H1 (cell line): ENCODE measurements at regions not wholly inside any gene's neighbourhood (a gene's known extent, or its start where the extent isn't known, plus 50 kb on each side); places are given as distances from the start of the nearest gene placed in this dataset.
A peak's percentile ranks its signal among the peaks of the same experiment; 100 is the strongest.

Experiments used
- CTCF ChIA-PET: fragments of 300-600 bp; sonication (Branson Sonifier 250); formaldehyde crosslinking; loops from one replicate; lab custom pipeline; 2021; ENCODE audit not compliant: partially characterized antibody; lab: Charles Lee
- POLR2A ChIA-PET: fragments of 300-600 bp; sonication (Branson Sonifier 250); formaldehyde crosslinking; loops from one replicate; lab custom pipeline; 2021; ENCODE audit warnings: inconsistent platforms; ENCODE audit not compliant: partially characterized antibody; lab: Charles Lee
- DNase-seq, 2 experiments: peaks; one replicate each; pipeline versions ENCODE4 v3.0.0 to v3.0.0-alpha.2; 2010 to 2022; ENCODE audit warnings: low spot score in 2 of 2, low read depth in 1 of 2, mixed read lengths in 1 of 2
- FAIRE-seq: peaks from 2 replicates; lab custom pipeline; 2011; peaks lifted over from hg19 to GRCh38; lab: Jason Lieb, UNC
- H2AFZ ChIP-seq: 2 replicates; pipeline ENCODE4 v1.8.1; 2012; ENCODE audit warnings: low read length, inconsistent platforms
- H2AK5ac ChIP-seq: 2 replicates; pipeline ENCODE4 v1.6.1; 2013; ENCODE audit warnings: low read depth, low read length
- H2BK120ac ChIP-seq: replicated peaks from 2 replicates; pipeline ENCODE3; 2013; ENCODE audit warnings: low read depth, low read length, inconsistent platforms
- H2BK12ac ChIP-seq: 2 replicates; pipeline ENCODE4 v1.6.1; 2013; ENCODE audit warnings: low read depth, low read length
- H2BK15ac ChIP-seq: 2 replicates; pipeline ENCODE4 v1.6.1; 2013; ENCODE audit warnings: low read length
- H2BK20ac ChIP-seq: 2 replicates; pipeline ENCODE4 v1.6.1; 2013; ENCODE audit warnings: low read length
- H2BK5ac ChIP-seq: 2 replicates; pipeline ENCODE4 v1.6.1; 2013; ENCODE audit warnings: low read depth, low read length
- H3K14ac ChIP-seq: 2 replicates; pipeline ENCODE4 v1.6.1; 2013; ENCODE audit warnings: inconsistent platforms; ENCODE audit not compliant: insufficient read length
- H3K18ac ChIP-seq: 2 replicates; pipeline ENCODE4 v1.6.1; 2013; ENCODE audit warnings: low read length; ENCODE audit errors: extremely low read depth
- H3K23ac ChIP-seq: 2 replicates; pipeline ENCODE4 v1.6.1; 2013; ENCODE audit warnings: inconsistent platforms; ENCODE audit not compliant: insufficient read length
- H3K23me2 ChIP-seq: 2 replicates; pipeline ENCODE4 v1.6.1; 2013; ENCODE audit warnings: low read depth, low read length
- H3K27ac ChIP-seq: 2 replicates; pipeline ENCODE4 v1.6.1; 2011; ENCODE audit warnings: low read depth, low read length, inconsistent platforms
- H3K27me3 ChIP-seq, 4 experiments: replicated peaks in 1 of 4; 1 replicate in 1 of 4; 2 replicates in 3 of 4; pipeline versions ENCODE4 v1.6.1 to v1.8.1; 2011 to 2013; ENCODE audit warnings: low read length in 3 of 4, mild to moderate bottlenecking in 3 of 4, inconsistent platforms in 2 of 4, mixed read lengths in 2 of 4, moderate library complexity in 1 of 4; ENCODE audit not compliant: control insufficient read depth in 3 of 4, insufficient read depth in 3 of 4; ENCODE audit errors: extremely low read depth in 1 of 4
- H3K36me3 ChIP-seq, 4 experiments: 2 replicates each; pipeline versions ENCODE4 v1.6.1 to v1.8.1; 2011 to 2013; ENCODE audit warnings: mild to moderate bottlenecking in 4 of 4, low read length in 3 of 4, moderate library complexity in 2 of 4, control low read depth in 1 of 4, inconsistent platforms in 1 of 4; ENCODE audit not compliant: insufficient read depth in 4 of 4, control insufficient read depth in 2 of 4
- H3K4ac ChIP-seq: replicated peaks from 2 replicates; pipeline ENCODE3; 2013; ENCODE audit warnings: low read length, low read depth, mixed read lengths, inconsistent platforms; ENCODE audit not compliant: insufficient read length
- H3K4me1 ChIP-seq, 4 experiments: replicated peaks in 1 of 4; 1 replicate in 1 of 4; 2 replicates in 3 of 4; pipeline versions ENCODE4 v1.6.1 to v1.8.1; 2011 to 2013; ENCODE audit warnings: low read length in 3 of 4, inconsistent platforms in 2 of 4, mixed read lengths in 1 of 4; ENCODE audit not compliant: insufficient read depth in 4 of 4, control insufficient read depth in 3 of 4
- H3K4me2 ChIP-seq, 2 experiments: 2 replicates each; pipeline versions ENCODE4 v1.6.1 to v1.8.1; 2011 to 2013; ENCODE audit warnings: low read depth in 2 of 2, low read length in 2 of 2, control low read depth in 1 of 2, inconsistent platforms in 1 of 2, mild to moderate bottlenecking in 1 of 2; ENCODE audit not compliant: insufficient read depth in 1 of 2
- H3K4me3 ChIP-seq, 4 experiments: fragments of 200-600, 300-600 bp in 1 of 4; sonication (generic), shearing (Covaris generic), sonication (Bioruptor Twin) in 1 of 4; 2 replicates each; pipeline versions ENCODE4 v1.5.1 to v1.8.1; 2011 to 2016; ENCODE audit warnings: low read length in 4 of 4, low read depth in 3 of 4, control low read depth in 2 of 4, inconsistent platforms in 2 of 4, mild to moderate bottlenecking in 2 of 4, mixed read lengths in 1 of 4, moderate library complexity in 1 of 4; ENCODE audit not compliant: insufficient read depth in 2 of 4; ENCODE audit errors: extremely low read depth in 1 of 4
- H3K56ac ChIP-seq: replicated peaks from 2 replicates; pipeline ENCODE3; 2013; ENCODE audit warnings: low read depth, mild to moderate bottlenecking, mixed read lengths, low read length, inconsistent platforms; ENCODE audit not compliant: insufficient read length
- H3K79me1 ChIP-seq: 2 replicates; pipeline ENCODE4 v1.6.1; 2013; ENCODE audit warnings: low read depth, low read length, control low read depth
- H3K79me2 ChIP-seq, 2 experiments: 2 replicates each; pipeline versions ENCODE4 v1.6.1 to v1.8.1; 2012 to 2013; ENCODE audit warnings: low read length in 2 of 2, mild to moderate bottlenecking in 2 of 2, inconsistent platforms in 1 of 2; ENCODE audit not compliant: insufficient read depth in 2 of 2, control insufficient read depth in 1 of 2
- H3K9ac ChIP-seq, 4 experiments: replicated peaks in 1 of 4; 1 replicate in 1 of 4; 2 replicates in 3 of 4; pipeline versions ENCODE4 v1.6.1 to v1.8.1; 2011 to 2013; ENCODE audit warnings: low read depth in 3 of 4, low read length in 3 of 4, control low read depth in 2 of 4, mild to moderate bottlenecking in 2 of 4, moderate library complexity in 2 of 4, inconsistent platforms in 1 of 4; ENCODE audit errors: extremely low read depth in 1 of 4
- H3K9me3 ChIP-seq, 2 experiments: 2 replicates each; pipeline versions ENCODE4 v1.6.1 to v1.8.1; 2012 to 2013; ENCODE audit warnings: mild to moderate bottlenecking in 2 of 2, moderate library complexity in 2 of 2, control low read depth in 1 of 2, inconsistent platforms in 1 of 2, low read depth in 1 of 2, low read length in 1 of 2, mixed read lengths in 1 of 2; ENCODE audit not compliant: insufficient read depth in 2 of 2
- H4K20me1 ChIP-seq, 2 experiments: replicated peaks in 1 of 2; 2 replicates each; pipeline versions ENCODE3 to v1.8.1; 2011 to 2013; ENCODE audit warnings: inconsistent platforms in 2 of 2, low read length in 2 of 2, mild to moderate bottlenecking in 1 of 2; ENCODE audit not compliant: insufficient read depth in 2 of 2, control insufficient read depth in 1 of 2
- H4K5ac ChIP-seq: 2 replicates; pipeline ENCODE4 v1.6.1; 2013; ENCODE audit warnings: low read length, low read depth, mixed read lengths, inconsistent platforms; ENCODE audit not compliant: insufficient read length
- H4K8ac ChIP-seq: 2 replicates; pipeline ENCODE4 v1.8.0; 2013; ENCODE audit warnings: mild to moderate bottlenecking, moderate library complexity, low read length, inconsistent platforms; ENCODE audit not compliant: insufficient read depth; ENCODE audit errors: extremely low read depth
- H4K91ac ChIP-seq: replicated peaks from 2 replicates; pipeline ENCODE3; 2013; ENCODE audit warnings: low read length, mixed read lengths, inconsistent platforms; ENCODE audit not compliant: insufficient read length
- ASH2L ChIP-seq: fragments of 200-600, 300-600 bp; sonication (generic); IDR thresholded peaks from one replicate; pipeline ENCODE4 v1.7.1; 2017; ENCODE audit warnings: low read length
- BACH1 ChIP-seq: IDR thresholded peaks from 2 replicates; pipeline ENCODE4 v1.6.1; 2012; ENCODE audit warnings: low read length, improper control_type of control experiment
- BCL11A ChIP-seq, 2 experiments: IDR thresholded peaks; one replicate each; pipeline ENCODE4 v1.6.1; 2011; ENCODE audit warnings: low read depth in 2 of 2, low read length in 2 of 2, mild to moderate bottlenecking in 2 of 2
- CHD2 ChIP-seq: IDR thresholded peaks from 2 replicates; pipeline ENCODE4 v1.6.1; 2012; ENCODE audit warnings: low read length, improper control_type of control experiment
- EZH2 ChIP-seq: fragments of 200-600 bp; sonication (generic); IDR thresholded peaks from 2 replicates; pipeline ENCODE4 v1.7.1; 2012; ENCODE audit warnings: low read depth, mild to moderate bottlenecking, moderate library complexity, low read length, inconsistent platforms; ENCODE audit not compliant: severe bottlenecking
- FOSL1 ChIP-seq: IDR thresholded peaks from 2 replicates; pipeline ENCODE4 v1.6.1; 2011; ENCODE audit warnings: mild to moderate bottlenecking, low read depth, low read length, moderate library complexity; ENCODE audit not compliant: insufficient read depth
- HDAC6 ChIP-seq: IDR thresholded peaks from one replicate; pipeline ENCODE4 v1.7.1; 2012; ENCODE audit warnings: low read depth, mild to moderate bottlenecking, inconsistent platforms, low read length, moderate library complexity
- NANOG ChIP-seq: IDR thresholded peaks from 2 replicates; pipeline ENCODE4 v1.6.1; 2011; ENCODE audit warnings: low read length, low read depth, mild to moderate bottlenecking, inconsistent platforms; ENCODE audit not compliant: insufficient read depth, poor library complexity, severe bottlenecking
- POLR2A ChIP-seq, 2 experiments: IDR thresholded peaks; 1 replicate in 1 of 2; 2 replicates in 1 of 2; pipeline ENCODE4 v1.6.1; 2011; ENCODE audit warnings: low read depth in 2 of 2, low read length in 2 of 2, mild to moderate bottlenecking in 2 of 2; ENCODE audit errors: control extremely low read depth in 1 of 2
- SP1 ChIP-seq: IDR thresholded peaks from 2 replicates; pipeline ENCODE4 v1.6.1; 2011; ENCODE audit warnings: low read depth, low read length
- SP2 ChIP-seq: IDR thresholded peaks from 2 replicates; pipeline ENCODE4 v1.6.1; 2012; ENCODE audit warnings: mild to moderate bottlenecking, low read length, inconsistent platforms
- TAF1 ChIP-seq: IDR thresholded peaks from 2 replicates; pipeline ENCODE4 v1.6.1; 2011; ENCODE audit warnings: mild to moderate bottlenecking, low read depth, low read length
- TAF7 ChIP-seq: optimal IDR thresholded peaks from 2 replicates; pipeline ENCODE3; 2011; ENCODE audit warnings: low read depth, mild to moderate bottlenecking, inconsistent platforms, low read length, moderate library complexity, borderline replicate concordance
- YY1 ChIP-seq: IDR thresholded peaks from 2 replicates; pipeline ENCODE4 v1.6.1; 2011; ENCODE audit warnings: low read depth, mild to moderate bottlenecking, low read length
- ZNF274 ChIP-seq: IDR thresholded peaks from 2 replicates; pipeline ENCODE4 v1.7.0; 2012; ENCODE audit warnings: low read length, borderline replicate concordance; ENCODE audit errors: extremely low read depth
- WGBS, 2 experiments: shearing (Covaris generic) in 1 of 2; methylation state at CpG; one replicate each; pipeline versions ENCODE4 v1.1.6 to v1.1.7; 2013 to 2015; ENCODE audit warnings: low lambda C conversion rate in 2 of 2, mixed read lengths in 2 of 2, inconsistent platforms in 1 of 2, low coverage in 1 of 2, missing lambda C conversion rate in 1 of 2; ENCODE audit not compliant: insufficient replicate concordance in 2 of 2, insufficient coverage in 1 of 2, insufficient read length in 1 of 2; ENCODE audit errors: extremely low coverage in 1 of 2, missing lambda C conversion rate in 1 of 2; 5-methylcytosine and 5-hydroxymethylcytosine counted together
- TF ChIP-seq, protein P1 (sequence below): IDR thresholded peaks from 2 replicates; pipeline ENCODE4 v1.6.1; 2012; ENCODE audit warnings: inconsistent platforms

GRCh38 chr18:78565240-78565639 is 414.4 kb upstream of the SALL3 start:
- Histone ChIP-seq H3K4me2 (no peak overlapping the region), H3K27ac (no peak overlapping the region), H2AFZ (no peak overlapping the region), H3K79me1 (no peaks in the 10 kb centered on the region), H2BK120ac (peak overlapping the region; percentile 31), H3K56ac (no peak overlapping the region), H3K9ac (no peak overlapping the region; a peak in 1 of 7 replicates), H4K8ac (no peak overlapping the region), H2AK5ac (peak overlapping the region; percentile 96), H2BK12ac (peak overlapping the region; percentile 75; the same call in 1 of the 2 replicates), H4K5ac (no peak overlapping the region), H3K9me3 (no peaks in the 10 kb centered on the region), H3K36me3 (no peaks in the 10 kb centered on the region), H3K4me3 (no peak overlapping the region), H4K91ac (peak overlapping the region; percentile 65), H2BK20ac (0 out of 2 replicates have a peak overlapping the region, but pooled peaks have one; percentile 69), H3K4me1 (no peaks in the 10 kb centered on the region), H3K23ac (peak overlapping the region; percentile 55), H3K27me3 (no peaks in the 10 kb centered on the region), H3K18ac (no peak overlapping the region; the same call in 1 of the 2 replicates), H4K20me1 (peaks cover 0 to 5% of the 10 kb centered on the region in 2 experiments), H3K14ac (no peak overlapping the region), H3K4ac (no peak overlapping the region), H3K23me2 (peaks cover 5% of the 10 kb centered on the region; the same call in 1 of the 2 replicates), H3K79me2 (no peaks in the 10 kb centered on the region), H2BK5ac (peak overlapping the region; percentile 89), H2BK15ac (peak overlapping the region; percentile 20)
- 92% methylated on average over 5 of the region's 5 CpGs; no CpG with 5 or more reads in 1 of the 2 experiments for WGBS, 2 experiments
- no peak for TF ChIP-seq SP1
- no peak for TF ChIP-seq SP2
- TF ChIP-seq CHD2 = no peak
- no peak for TF ChIP-seq FOSL1
- TF ChIP-seq BCL11A (IDR thresholded peaks at IDR 0.05; ENCODE audit: low read depth in 2 of 2, low read length in 2 of 2) = no peak
- TF ChIP-seq ASH2L = no peak
- TF ChIP-seq, protein P1, sequence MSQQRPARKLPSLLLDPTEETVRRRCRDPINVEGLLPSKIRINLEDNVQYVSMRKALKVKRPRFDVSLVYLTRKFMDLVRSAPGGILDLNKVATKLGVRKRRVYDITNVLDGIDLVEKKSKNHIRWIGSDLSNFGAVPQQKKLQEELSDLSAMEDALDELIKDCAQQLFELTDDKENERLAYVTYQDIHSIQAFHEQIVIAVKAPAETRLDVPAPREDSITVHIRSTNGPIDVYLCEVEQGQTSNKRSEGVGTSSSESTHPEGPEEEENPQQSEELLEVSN = no peak
- TF ChIP-seq ZNF274 = no peak
- TF ChIP-seq POLR2A (IDR thresholded peaks at IDR 0.05; ENCODE audit: control extremely low read depth in 1 of 2, low read depth in 2 of 2, low read length in 2 of 2) = no peak
- no peak for TF ChIP-seq NANOG
- no peak for TF ChIP-seq YY1
- TF ChIP-seq BACH1 = no peak
- TF ChIP-seq TAF7 = no peak
- TF ChIP-seq HDAC6 = no peak
- no peak for TF ChIP-seq EZH2
- TF ChIP-seq TAF1 = no peak
- ChIA-PET POLR2A (no interaction called here), CTCF (no interaction called here)
- FAIRE-seq (no peak), DNase-seq (no peak)
